H1 (cell line): ENCODE measurements at regions not wholly inside any gene's neighbourhood (a gene's known extent, or its start where the extent isn't known, plus 50 kb on each side); places are given as distances from the start of the nearest gene placed in this dataset.

ENCODE experiments used
- CTCF ChIP-seq, 3 experiments: IDR thresholded peaks; 1 replicate in 2 of 3; 2 replicates in 1 of 3; pipeline versions ENCODE4 v1.5.1 to v1.6.1; 2011; ENCODE audit warnings: low read length in 3 of 3, mild to moderate bottlenecking in 3 of 3, inconsistent platforms in 2 of 3, low read depth in 1 of 3, moderate library complexity in 1 of 3; ENCODE audit not compliant: insufficient read depth in 1 of 3; ENCODE audit errors: control extremely low read depth in 1 of 3
- EZH2 ChIP-seq: fragments of 200-600 bp; sonication (generic); IDR thresholded peaks from 2 replicates; pipeline ENCODE4 v1.7.1; 2012; ENCODE audit warnings: low read depth, mild to moderate bottlenecking, moderate library complexity, low read length, inconsistent platforms; ENCODE audit not compliant: severe bottlenecking
- MAX ChIP-seq: IDR thresholded peaks from 2 replicates; pipeline ENCODE4 v1.6.1; 2012; ENCODE audit warnings: inconsistent platforms
- NRF1 ChIP-seq: IDR thresholded peaks from 2 replicates; pipeline ENCODE4 v1.6.1; 2011; ENCODE audit warnings: mild to moderate bottlenecking, low read depth, low read length, improper control_type of control experiment
- POLR2AphosphoS5 ChIP-seq: IDR thresholded peaks from 2 replicates; pipeline ENCODE4 v1.6.1; 2011; ENCODE audit warnings: low read depth, low read length
- RAD21 ChIP-seq, 2 experiments: IDR thresholded peaks in 1 of 2; conservative IDR thresholded peaks in 1 of 2; 2 replicates each; pipeline ENCODE4 v1.6.1; 2011; ENCODE audit warnings: low read depth in 2 of 2, low read length in 2 of 2, improper control_type of control experiment in 1 of 2, inconsistent platforms in 1 of 2, mild to moderate bottlenecking in 1 of 2, moderate library complexity in 1 of 2
- YY1 ChIP-seq: IDR thresholded peaks from 2 replicates; pipeline ENCODE4 v1.6.1; 2011; ENCODE audit warnings: low read depth, mild to moderate bottlenecking, low read length

GRCh38 chr1:238776126-238776525, 610.2 kb upstream of the CHRM3 start:
- TF ChIP-seq MAX, result no peak
- no peak for TF ChIP-seq POLR2AphosphoS5
- TF ChIP-seq NRF1, result no peak
- TF ChIP-seq CTCF (IDR thresholded peaks at IDR 0.05; ENCODE audit: control extremely low read depth in 1 of 3, insufficient read depth in 1 of 3, low read depth in 1 of 3, low read length in 3 of 3), result no peak
- TF ChIP-seq RAD21 (IDR thresholded peaks at IDR 0.05 in 1 of 2, conservative IDR thresholded peaks at IDR 0.05 in 1 of 2; ENCODE audit: low read depth in 2 of 2, low read length in 2 of 2), result no peak
- no peak for TF ChIP-seq YY1
- no peak for TF ChIP-seq EZH2
